GM23338 (cell line): ENCODE measurements at regions not wholly inside any gene's neighbourhood (a gene's known extent, or its start where the extent isn't known, plus 50 kb on each side); places are given as distances from the start of the nearest gene placed in this dataset.

Experiments
- ATAC-seq: fragments of 200-7000 bp; cut with Tn5 transposase; 3 replicates; pipeline ENCODE4 v1.9.1; 2020
- DNase-seq: peaks from one replicate; pipeline ENCODE4 v3.0.0-alpha.2; 2015; ENCODE audit warnings: low spot score
- H2AFZ ChIP-seq: fragments of 200-600 bp; sonication (generic); 2 replicates; pipeline ENCODE4 v1.8.0; 2016; ENCODE audit warnings: antibody characterized with exemption, mild to moderate bottlenecking, moderate library complexity
- H3F3A ChIP-seq: fragments of 200-600 bp; sonication (generic); replicated peaks from 2 replicates; pipeline ENCODE4 v1.8.0; 2017; ENCODE audit warnings: antibody characterized with exemption, mixed run types, low read depth
- H3K27ac ChIP-seq: fragments of 200-600 bp; sonication (generic); 2 replicates; pipeline ENCODE4 v1.6.1; 2016; ENCODE audit warnings: low read depth
- H3K27me3 ChIP-seq: fragments of 200-600 bp; sonication (generic); 2 replicates; pipeline ENCODE4 v1.8.0; 2016; ENCODE audit warnings: mild to moderate bottlenecking, mixed run types, moderate library complexity; ENCODE audit not compliant: insufficient read depth
- H3K36me3 ChIP-seq: fragments of 200-600 bp; sonication (generic); 2 replicates; pipeline ENCODE4 v1.8.0; 2016; ENCODE audit warnings: mild to moderate bottlenecking; ENCODE audit not compliant: insufficient read depth
- H3K4me1 ChIP-seq: fragments of 200-600 bp; sonication (generic); 2 replicates; pipeline ENCODE4 v1.8.0; 2016; ENCODE audit warnings: mild to moderate bottlenecking, moderate library complexity; ENCODE audit not compliant: insufficient read depth
- H3K4me2 ChIP-seq: fragments of 200-600 bp; sonication (generic); 2 replicates; pipeline ENCODE4 v1.7.1; 2017; ENCODE audit warnings: mixed run types
- H3K4me3 ChIP-seq: fragments of 200-600 bp; sonication (generic); 2 replicates; pipeline ENCODE4 v1.6.1; 2016; ENCODE audit warnings: mixed run types
- H3K79me2 ChIP-seq: fragments of 200-600 bp; sonication (generic); replicated peaks from 2 replicates; pipeline ENCODE4 v1.8.0; 2017; ENCODE audit warnings: mild to moderate bottlenecking; ENCODE audit not compliant: insufficient read depth
- H3K9me2 ChIP-seq: fragments of 200-600 bp; sonication (generic); 2 replicates; pipeline ENCODE4 v1.8.0; 2017; ENCODE audit not compliant: insufficient read depth
- H4K20me1 ChIP-seq: fragments of 200-600 bp; sonication (generic); replicated peaks from 2 replicates; pipeline ENCODE4 v1.8.0; 2017; ENCODE audit warnings: mild to moderate bottlenecking; ENCODE audit not compliant: insufficient read depth
- H3K27ac Mint-ChIP-seq: 2 replicates; pipeline ENCODE4 v1.8.0; 2020; ENCODE audit warnings: inconsistent platforms, mild to moderate bottlenecking, moderate library complexity, mixed read lengths
- H3K27me3 Mint-ChIP-seq: 3 replicates; pipeline ENCODE4 v1.8.0; 2022; ENCODE audit warnings: low read depth, mild to moderate bottlenecking, moderate library complexity, mixed read lengths, inconsistent platforms; ENCODE audit not compliant: insufficient read depth, poor library complexity
- H3K36me3 Mint-ChIP-seq: 3 replicates; pipeline ENCODE4 v1.8.0; 2021; ENCODE audit warnings: low read depth, mild to moderate bottlenecking, inconsistent platforms, moderate library complexity, mixed read lengths
- H3K4me1 Mint-ChIP-seq: 3 replicates; pipeline ENCODE4 v1.8.0; 2020; ENCODE audit warnings: mild to moderate bottlenecking, inconsistent platforms, mixed read lengths
- H3K4me3 Mint-ChIP-seq: 3 replicates; pipeline ENCODE4 v1.8.0; 2021; ENCODE audit warnings: moderate library complexity, mild to moderate bottlenecking, inconsistent platforms, mixed read lengths
- H3K9me3 Mint-ChIP-seq: 3 replicates; pipeline ENCODE4 v1.8.0; 2020; ENCODE audit warnings: moderate library complexity, mild to moderate bottlenecking, inconsistent platforms, mixed read lengths
- CREB1 ChIP-seq: fragments of 250-450 bp; sonication (Bioruptor Pico); IDR thresholded peaks from 2 replicates; pipeline ENCODE4 v1.5.0; 2020; ENCODE audit warnings: low read depth, mild to moderate bottlenecking, moderate library complexity
- EZH2 ChIP-seq: fragments of 200-600 bp; sonication (generic); IDR thresholded peaks from one replicate; pipeline ENCODE4 v1.8.0; 2017; ENCODE audit warnings: antibody characterized with exemption, mild to moderate bottlenecking, low read depth; ENCODE audit not compliant: unreplicated experiment
- EZH2phosphoT487 ChIP-seq: fragments of 200-600 bp; sonication (generic); IDR thresholded peaks from one replicate; pipeline ENCODE4 v1.8.1; 2018; ENCODE audit warnings: antibody characterized with exemption; ENCODE audit not compliant: unreplicated experiment
- JUNB ChIP-seq: IDR thresholded peaks from one replicate; pipeline ENCODE4 v1.6.1; 2016; ENCODE audit warnings: antibody characterized with exemption; ENCODE audit not compliant: unreplicated experiment
- NANOG ChIP-seq: IDR thresholded peaks from 2 replicates; pipeline ENCODE4 v1.6.1; 2016; ENCODE audit warnings: antibody characterized with exemption, borderline replicate concordance
- POLR2AphosphoS5 ChIP-seq: IDR thresholded peaks from 2 replicates; pipeline ENCODE4 v1.6.1; 2016; ENCODE audit warnings: antibody characterized with exemption, low read depth
- REST ChIP-seq: IDR thresholded peaks from one replicate; pipeline ENCODE4 v1.6.1; 2018; ENCODE audit warnings: antibody characterized with exemption; ENCODE audit not compliant: unreplicated experiment
- STAT1 ChIP-seq: IDR thresholded peaks from one replicate; pipeline ENCODE4 v1.6.1; 2016; ENCODE audit warnings: antibody characterized with exemption; ENCODE audit not compliant: unreplicated experiment
- ZNF114 ChIP-seq: fragments of 250-450 bp; sonication (Bioruptor Pico); IDR thresholded peaks from 2 replicates; pipeline ENCODE4 v1.5.0; 2020; ENCODE audit warnings: mild to moderate bottlenecking, moderate library complexity
- ZNF331 ChIP-seq: fragments of 250-450 bp; sonication (Bioruptor Pico); IDR thresholded peaks from 2 replicates; pipeline ENCODE4 v1.5.0; 2020; ENCODE audit warnings: low read depth, mild to moderate bottlenecking, moderate library complexity
- TF ChIP-seq, protein P1 (sequence below): IDR thresholded peaks from 2 replicates; pipeline ENCODE4 v1.6.1; 2016; ENCODE audit warnings: antibody characterized with exemption
- TF ChIP-seq, protein P2 (sequence below): fragments of 250-450 bp; sonication (Bioruptor Pico); IDR thresholded peaks from 2 replicates; pipeline ENCODE4 v1.5.0; 2020; ENCODE audit warnings: mild to moderate bottlenecking, moderate library complexity
- TF ChIP-seq, protein P3 (sequence below), 2 experiments: fragments of 200-600 bp in 1 of 2; sonication (generic) in 1 of 2; conservative IDR thresholded peaks; 2 replicates each; pipeline versions ENCODE4 v1.5.1 to v1.6.1; 2016 to 2017; ENCODE audit warnings: antibody characterized with exemption in 2 of 2, low read depth in 2 of 2, mild to moderate bottlenecking in 2 of 2, moderate library complexity in 1 of 2

- Histone ChIP-seq H3K9me2 (0 out of 2 replicates have a peak, but pooled peaks cover 1% of the 10 kb centered on the region), H3K4me1 (no peaks in the 10 kb centered on the region), H3K27me3 (no peaks in the 10 kb centered on the region), H4K20me1 (no peaks in the 10 kb centered on the region), H3K4me3 (no peak overlapping the region), H3K4me2 (no peak overlapping the region), H3K79me2 (no peaks in the 10 kb centered on the region), H3F3A (no peaks in the 10 kb centered on the region), H3K27ac (no peak overlapping the region), H2AFZ (no peak overlapping the region), H3K36me3 (no peaks in the 10 kb centered on the region)
- TF ChIP-seq NANOG = no peak
- no peak for TF ChIP-seq ZNF331 (CRISPR knock-in tag)
- TF ChIP-seq REST = no peak
- TF ChIP-seq POLR2AphosphoS5 = no peak
- no peak for TF ChIP-seq EZH2phosphoT487
- no peak for TF ChIP-seq JUNB
- TF ChIP-seq CREB1 (CRISPR knock-in tag) = no peak
- no peak for TF ChIP-seq ZNF114 (CRISPR knock-in tag)
- TF ChIP-seq, protein P1, sequence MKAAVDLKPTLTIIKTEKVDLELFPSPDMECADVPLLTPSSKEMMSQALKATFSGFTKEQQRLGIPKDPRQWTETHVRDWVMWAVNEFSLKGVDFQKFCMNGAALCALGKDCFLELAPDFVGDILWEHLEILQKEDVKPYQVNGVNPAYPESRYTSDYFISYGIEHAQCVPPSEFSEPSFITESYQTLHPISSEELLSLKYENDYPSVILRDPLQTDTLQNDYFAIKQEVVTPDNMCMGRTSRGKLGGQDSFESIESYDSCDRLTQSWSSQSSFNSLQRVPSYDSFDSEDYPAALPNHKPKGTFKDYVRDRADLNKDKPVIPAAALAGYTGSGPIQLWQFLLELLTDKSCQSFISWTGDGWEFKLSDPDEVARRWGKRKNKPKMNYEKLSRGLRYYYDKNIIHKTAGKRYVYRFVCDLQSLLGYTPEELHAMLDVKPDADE = no peak
- no peak for TF ChIP-seq EZH2
- TF ChIP-seq STAT1 = no peak
- TF ChIP-seq, protein P2, sequence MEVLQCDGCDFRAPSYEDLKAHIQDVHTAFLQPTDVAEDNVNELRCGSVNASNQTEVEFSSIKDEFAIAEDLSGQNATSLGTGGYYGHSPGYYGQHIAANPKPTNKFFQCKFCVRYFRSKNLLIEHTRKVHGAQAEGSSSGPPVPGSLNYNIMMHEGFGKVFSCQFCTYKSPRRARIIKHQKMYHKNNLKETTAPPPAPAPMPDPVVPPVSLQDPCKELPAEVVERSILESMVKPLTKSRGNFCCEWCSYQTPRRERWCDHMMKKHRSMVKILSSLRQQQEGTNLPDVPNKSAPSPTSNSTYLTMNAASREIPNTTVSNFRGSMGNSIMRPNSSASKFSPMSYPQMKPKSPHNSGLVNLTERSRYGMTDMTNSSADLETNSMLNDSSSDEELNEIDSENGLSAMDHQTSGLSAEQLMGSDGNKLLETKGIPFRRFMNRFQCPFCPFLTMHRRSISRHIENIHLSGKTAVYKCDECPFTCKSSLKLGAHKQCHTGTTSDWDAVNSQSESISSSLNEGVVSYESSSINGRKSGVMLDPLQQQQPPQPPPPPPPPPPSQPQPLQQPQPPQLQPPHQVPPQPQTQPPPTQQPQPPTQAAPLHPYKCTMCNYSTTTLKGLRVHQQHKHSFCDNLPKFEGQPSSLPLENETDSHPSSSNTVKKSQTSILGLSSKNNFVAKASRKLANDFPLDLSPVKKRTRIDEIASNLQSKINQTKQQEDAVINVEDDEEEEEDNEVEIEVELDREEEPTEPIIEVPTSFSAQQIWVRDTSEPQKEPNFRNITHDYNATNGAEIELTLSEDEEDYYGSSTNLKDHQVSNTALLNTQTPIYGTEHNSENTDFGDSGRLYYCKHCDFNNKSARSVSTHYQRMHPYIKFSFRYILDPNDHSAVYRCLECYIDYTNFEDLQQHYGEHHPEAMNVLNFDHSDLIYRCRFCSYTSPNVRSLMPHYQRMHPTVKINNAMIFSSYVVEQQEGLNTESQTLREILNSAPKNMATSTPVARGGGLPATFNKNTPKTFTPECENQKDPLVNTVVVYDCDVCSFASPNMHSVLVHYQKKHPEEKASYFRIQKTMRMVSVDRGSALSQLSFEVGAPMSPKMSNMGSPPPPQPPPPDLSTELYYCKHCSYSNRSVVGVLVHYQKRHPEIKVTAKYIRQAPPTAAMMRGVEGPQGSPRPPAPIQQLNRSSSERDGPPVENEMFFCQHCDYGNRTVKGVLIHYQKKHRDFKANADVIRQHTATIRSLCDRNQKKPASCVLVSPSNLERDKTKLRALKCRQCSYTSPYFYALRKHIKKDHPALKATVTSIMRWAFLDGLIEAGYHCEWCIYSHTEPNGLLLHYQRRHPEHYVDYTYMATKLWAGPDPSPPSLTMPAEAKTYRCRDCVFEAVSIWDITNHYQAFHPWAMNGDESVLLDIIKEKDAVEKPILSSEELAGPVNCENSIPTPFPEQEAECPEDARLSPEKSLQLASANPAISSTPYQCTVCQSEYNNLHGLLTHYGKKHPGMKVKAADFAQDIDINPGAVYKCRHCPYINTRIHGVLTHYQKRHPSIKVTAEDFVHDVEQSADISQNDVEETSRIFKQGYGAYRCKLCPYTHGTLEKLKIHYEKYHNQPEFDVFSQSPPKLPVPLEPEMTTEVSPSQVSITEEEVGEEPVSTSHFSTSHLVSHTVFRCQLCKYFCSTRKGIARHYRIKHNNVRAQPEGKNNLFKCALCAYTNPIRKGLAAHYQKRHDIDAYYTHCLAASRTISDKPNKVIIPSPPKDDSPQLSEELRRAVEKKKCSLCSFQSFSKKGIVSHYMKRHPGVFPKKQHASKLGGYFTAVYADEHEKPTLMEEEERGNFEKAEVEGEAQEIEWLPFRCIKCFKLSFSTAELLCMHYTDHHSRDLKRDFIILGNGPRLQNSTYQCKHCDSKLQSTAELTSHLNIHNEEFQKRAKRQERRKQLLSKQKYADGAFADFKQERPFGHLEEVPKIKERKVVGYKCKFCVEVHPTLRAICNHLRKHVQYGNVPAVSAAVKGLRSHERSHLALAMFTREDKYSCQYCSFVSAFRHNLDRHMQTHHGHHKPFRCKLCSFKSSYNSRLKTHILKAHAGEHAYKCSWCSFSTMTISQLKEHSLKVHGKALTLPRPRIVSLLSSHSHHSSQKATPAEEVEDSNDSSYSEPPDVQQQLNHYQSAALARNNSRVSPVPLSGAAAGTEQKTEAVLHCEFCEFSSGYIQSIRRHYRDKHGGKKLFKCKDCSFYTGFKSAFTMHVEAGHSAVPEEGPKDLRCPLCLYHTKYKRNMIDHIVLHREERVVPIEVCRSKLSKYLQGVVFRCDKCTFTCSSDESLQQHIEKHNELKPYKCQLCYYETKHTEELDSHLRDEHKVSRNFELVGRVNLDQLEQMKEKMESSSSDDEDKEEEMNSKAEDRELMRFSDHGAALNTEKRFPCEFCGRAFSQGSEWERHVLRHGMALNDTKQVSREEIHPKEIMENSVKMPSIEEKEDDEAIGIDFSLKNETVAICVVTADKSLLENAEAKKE (CRISPR knock-in tag) = no peak
- TF ChIP-seq, protein P3, sequence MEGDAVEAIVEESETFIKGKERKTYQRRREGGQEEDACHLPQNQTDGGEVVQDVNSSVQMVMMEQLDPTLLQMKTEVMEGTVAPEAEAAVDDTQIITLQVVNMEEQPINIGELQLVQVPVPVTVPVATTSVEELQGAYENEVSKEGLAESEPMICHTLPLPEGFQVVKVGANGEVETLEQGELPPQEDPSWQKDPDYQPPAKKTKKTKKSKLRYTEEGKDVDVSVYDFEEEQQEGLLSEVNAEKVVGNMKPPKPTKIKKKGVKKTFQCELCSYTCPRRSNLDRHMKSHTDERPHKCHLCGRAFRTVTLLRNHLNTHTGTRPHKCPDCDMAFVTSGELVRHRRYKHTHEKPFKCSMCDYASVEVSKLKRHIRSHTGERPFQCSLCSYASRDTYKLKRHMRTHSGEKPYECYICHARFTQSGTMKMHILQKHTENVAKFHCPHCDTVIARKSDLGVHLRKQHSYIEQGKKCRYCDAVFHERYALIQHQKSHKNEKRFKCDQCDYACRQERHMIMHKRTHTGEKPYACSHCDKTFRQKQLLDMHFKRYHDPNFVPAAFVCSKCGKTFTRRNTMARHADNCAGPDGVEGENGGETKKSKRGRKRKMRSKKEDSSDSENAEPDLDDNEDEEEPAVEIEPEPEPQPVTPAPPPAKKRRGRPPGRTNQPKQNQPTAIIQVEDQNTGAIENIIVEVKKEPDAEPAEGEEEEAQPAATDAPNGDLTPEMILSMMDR (conservative IDR thresholded peaks at IDR 0.05; ENCODE audit: low read depth in 2 of 2) = no peak
- H3K27ac Mint-ChIP-seq = no peak overlapping the region; the same call in 1 of the 2 replicates
- H3K27me3 Mint-ChIP-seq = peaks cover 1% of the 10 kb centered on the region
- H3K9me3 Mint-ChIP-seq = no peaks in the 10 kb centered on the region
- no peaks in the 10 kb centered on the region for H3K36me3 Mint-ChIP-seq
- ATAC-seq (no peak), DNase-seq (no peak)
- no peak overlapping the region for H3K4me3 Mint-ChIP-seq
- H3K4me1 Mint-ChIP-seq = peaks cover 11% of the 10 kb centered on the region
These were observed 85.2 kb upstream of the PRR23C start for GRCh38 chr3:139129892-139130291.
